Thyroid gland (tissue), 4 donors: ENCODE measurements at regions not wholly inside any gene's neighbourhood (a gene's known extent, or its start where the extent isn't known, plus 50 kb on each side); places are given as distances from the start of the nearest gene placed in this dataset. TPM values are rescaled to one million over a fixed set of nuclear protein-coding genes. Genes with fewer than 3 reads are reported as not detected.

Experiments
- DNase-seq, 2 donors: peaks; one replicate each; pipeline ENCODE4 v3.0.0-alpha.2; 2019
- H3K27ac ChIP-seq, 3 donors: fragments of 200-600 bp; sonication (generic); 1 replicate in 2 of 3; 2 replicates in 1 of 3; pipeline ENCODE4 v1.5.1; 2016 to 2019; ENCODE audit warnings: mild to moderate bottlenecking in 1 of 3, moderate library complexity in 1 of 3
- H3K27me3 ChIP-seq: fragments of 200-600 bp; sonication (generic); one replicate; pipeline ENCODE4 v1.5.1; 2019
- H3K36me3 ChIP-seq, 2 donors: fragments of 200-600 bp; sonication (generic); one replicate each; pipeline ENCODE4 v1.5.1; 2016 to 2019
- H3K4me1 ChIP-seq, 2 donors: fragments of 200-600 bp; sonication (generic); one replicate each; pipeline ENCODE4 v1.5.1; 2017 to 2019
- H3K4me3 ChIP-seq, 3 donors: fragments of 200-600 bp; sonication (generic); replicated peaks in 1 of 3; 1 replicate in 2 of 3; 2 replicates in 1 of 3; pipeline ENCODE4 v1.5.1; 2016; ENCODE audit warnings: mild to moderate bottlenecking in 1 of 3
- H3K9me3 ChIP-seq: fragments of 200-600 bp; sonication (generic); one replicate; pipeline ENCODE4 v1.5.1; 2017
- CTCF ChIP-seq, 6 experiments: fragments of 200-600 bp in 3 of 6; fragments of 450-650 bp in 3 of 6; sonication (generic) in 3 of 6; IDR thresholded peaks; one replicate each; pipeline ENCODE4 v1.5.1; 2016 to 2019; ENCODE audit warnings: antibody characterized with exemption in 6 of 6, mild to moderate bottlenecking in 2 of 6, inconsistent platforms in 1 of 6, moderate library complexity in 1 of 6
- POLR2A ChIP-seq, 2 donors: fragments of 450-650 bp; IDR thresholded peaks; one replicate each; pipeline ENCODE4 v1.6.1; 2017; ENCODE audit warnings: antibody characterized with exemption in 2 of 2, mild to moderate bottlenecking in 2 of 2, moderate library complexity in 1 of 2
- WGBS, 2 donors: methylation state at CpG; one replicate each; pipeline ENCODE4 v1.1.5; 2017; 5-methylcytosine and 5-hydroxymethylcytosine counted together
- intact Hi-C: fragments of 100-400 bp; cut with DNase I; formaldehyde crosslinking; loops from one replicate; pipeline ENCODE4 v1.15.1; 2023
- microRNA counts, 2 donors: library from miRNA; unstranded; fragments of <30 nt; microRNA quantifications; one replicate each; lab custom pipeline; 2016 to 2017
- microRNA-seq: library from miRNA; unstranded; fragments of <30 nt; microRNA quantifications from one replicate; pipeline ENCODE4, GENCODE V29; 2016
- small RNA-seq: library from RNA; depleted of rRNA; stranded (forward); fragments of <200 nt; gene quantifications from one replicate; pipeline ENCODE3, GENCODE V24; 2016

GRCh38 chr20:25749649-25750048 is 53.0 kb upstream of the ZNF337 start:
- Histone ChIP-seq H3K27me3 (no peaks in the 10 kb centered on the region), H3K4me1 (no peaks in the 10 kb centered on the region), H3K27ac (no peak overlapping the region), H3K36me3 (no peaks in the 10 kb centered on the region), H3K4me3 (no peak overlapping the region), H3K9me3 (no peaks in the 10 kb centered on the region)
- no peak for DNase-seq
- TF ChIP-seq CTCF (IDR thresholded peaks at IDR 0.05) (no peak), POLR2A (IDR thresholded peaks at IDR 0.05) (no peak)
- intact Hi-C loops, result no loop called here
- 78 to 83% methylated on average over 4 of the region's 4 CpGs for WGBS, 2 donors

MicroRNA genes in the stretch of these regions (microRNA counts, 767-probe panel; counts per million panel counts)
- microRNA hsa-miR-663a (lab: Ali Mortazavi, UCI), result 0 counts per million in 2 donors

Small RNAs in the stretch of these regions (microRNA-seq; reads per million reads assigned to microRNA genes)
- gene MIR663A, result not detected

Small RNAs in the stretch of these regions (small RNA-seq; reads per million reads assigned to genes)
- gene CFTRP1, result not detected
